SK-N-SH treated with all-trans-retinoic acid at 6 μM for 48 hours (cell line): ENCODE measurements at regions not wholly inside any gene's neighbourhood (a gene's known extent, or its start where the extent isn't known, plus 50 kb on each side); places are given as distances from the start of the nearest gene placed in this dataset.

Source experiments
- ATAC-seq: fragments of 200-7000 bp; cut with Tn5 transposase; 3 replicates; pipeline ENCODE4 v1.9.1; 2020; ENCODE audit warnings: mild to moderate bottlenecking, moderate library complexity
- ARNTL ChIP-seq: fragments of 450-650 bp; formaldehyde crosslinking; IDR thresholded peaks from 2 replicates; pipeline ENCODE4 v1.5.0; 2020; ENCODE audit warnings: low read depth, mild to moderate bottlenecking, moderate library complexity, borderline replicate concordance
- BACH2 ChIP-seq: fragments of 250-450 bp; sonication (Bioruptor Pico); IDR thresholded peaks from 2 replicates; pipeline ENCODE4 v1.9.0; 2021; ENCODE audit warnings: mild to moderate bottlenecking, borderline replicate concordance
- CSDC2 ChIP-seq: fragments of 250-450 bp; sonication (Bioruptor Pico); IDR thresholded peaks from 2 replicates; pipeline ENCODE4 v1.5.0; 2020; ENCODE audit warnings: mild to moderate bottlenecking, moderate library complexity
- ESRRG ChIP-seq: fragments of 250-450 bp; sonication (Bioruptor Pico); IDR thresholded peaks from 2 replicates; pipeline ENCODE4 v1.6.1; 2021; ENCODE audit warnings: mild to moderate bottlenecking
- GLIS3 ChIP-seq: fragments of 250-450 bp; sonication (Bioruptor Pico); IDR thresholded peaks from 2 replicates; pipeline ENCODE4 v1.5.0; 2020; ENCODE audit warnings: mild to moderate bottlenecking, moderate library complexity
- ISL1 ChIP-seq: fragments of 250-450 bp; sonication (Bioruptor Pico); IDR thresholded peaks from 2 replicates; pipeline ENCODE4 v2.1.2; 2022; ENCODE audit warnings: mild to moderate bottlenecking, moderate library complexity
- PPARA ChIP-seq: fragments of 250-450 bp; sonication (Bioruptor Pico); IDR thresholded peaks from 2 replicates; pipeline ENCODE4 v1.5.0; 2020; ENCODE audit warnings: mild to moderate bottlenecking, borderline replicate concordance
- RARB ChIP-seq: fragments of 250-450 bp; sonication (Bioruptor Pico); IDR thresholded peaks from 2 replicates; pipeline ENCODE4 v1.8.0; 2021; ENCODE audit warnings: mild to moderate bottlenecking, moderate library complexity
- SNAI2 ChIP-seq: fragments of 250-450 bp; sonication (Bioruptor Pico); IDR thresholded peaks from 2 replicates; pipeline ENCODE4 v1.5.0; 2020; ENCODE audit warnings: mild to moderate bottlenecking, moderate library complexity
- TCF4 ChIP-seq: fragments of 250-450 bp; sonication (Bioruptor Pico); IDR thresholded peaks from 2 replicates; pipeline ENCODE4 v1.8.0; 2021; ENCODE audit warnings: mild to moderate bottlenecking, moderate library complexity, borderline replicate concordance
- TOX ChIP-seq: fragments of 250-450 bp; sonication (Bioruptor Pico); IDR thresholded peaks from 2 replicates; pipeline ENCODE4 v1.8.0; 2021; ENCODE audit warnings: mild to moderate bottlenecking, moderate library complexity, borderline replicate concordance
- ZC3H10 ChIP-seq: fragments of 250-450 bp; sonication (Bioruptor Pico); IDR thresholded peaks from 2 replicates; pipeline ENCODE4 v1.5.1; 2021; ENCODE audit warnings: mild to moderate bottlenecking, moderate library complexity
- ZFP3 ChIP-seq: fragments of 250-450 bp; sonication (Bioruptor Pico); IDR thresholded peaks from 2 replicates; pipeline ENCODE4 v1.5.0; 2020; ENCODE audit warnings: mild to moderate bottlenecking, moderate library complexity
- ZFP30 ChIP-seq: fragments of 450-650 bp; formaldehyde crosslinking; IDR thresholded peaks from 2 replicates; pipeline ENCODE4 v1.5.0; 2022; ENCODE audit warnings: mild to moderate bottlenecking, moderate library complexity
- ZNF565 ChIP-seq: fragments of 450-650 bp; formaldehyde crosslinking; conservative IDR thresholded peaks from 2 replicates; pipeline ENCODE4 v1.5.0; 2020; ENCODE audit warnings: low read depth, mild to moderate bottlenecking, moderate library complexity
- ZNF70 ChIP-seq: fragments of 450-650 bp; formaldehyde crosslinking; IDR thresholded peaks from 2 replicates; pipeline ENCODE4 v1.5.0; 2020; ENCODE audit warnings: mild to moderate bottlenecking, moderate library complexity
- TF ChIP-seq, protein P1 (sequence below): fragments of 250-450 bp; sonication (Bioruptor Pico); IDR thresholded peaks from 2 replicates; pipeline ENCODE4 v1.8.0; 2021; ENCODE audit warnings: low read depth, mild to moderate bottlenecking, moderate library complexity, borderline replicate concordance
- TF ChIP-seq, protein P2 (sequence below): fragments of 250-450 bp; sonication (Bioruptor Pico); IDR thresholded peaks from 2 replicates; pipeline ENCODE4 v1.5.1; 2021; ENCODE audit warnings: mild to moderate bottlenecking, moderate library complexity
- TF ChIP-seq, protein P3 (sequence below): fragments of 250-450 bp; sonication (Bioruptor Pico); IDR thresholded peaks from 2 replicates; pipeline ENCODE4 v1.5.1; 2020; ENCODE audit warnings: low read depth, mild to moderate bottlenecking, moderate library complexity
- TF ChIP-seq, protein P4 (sequence below): fragments of 250-450 bp; sonication (Bioruptor Pico); IDR thresholded peaks from 2 replicates; pipeline ENCODE4 v1.5.0; 2020; ENCODE audit warnings: mild to moderate bottlenecking, moderate library complexity
- TF ChIP-seq, protein P5 (sequence below): fragments of 250-450 bp; sonication (Bioruptor Pico); IDR thresholded peaks from 2 replicates; pipeline ENCODE4 v1.8.0; 2020; ENCODE audit warnings: mild to moderate bottlenecking, moderate library complexity, borderline replicate concordance

DNA sequence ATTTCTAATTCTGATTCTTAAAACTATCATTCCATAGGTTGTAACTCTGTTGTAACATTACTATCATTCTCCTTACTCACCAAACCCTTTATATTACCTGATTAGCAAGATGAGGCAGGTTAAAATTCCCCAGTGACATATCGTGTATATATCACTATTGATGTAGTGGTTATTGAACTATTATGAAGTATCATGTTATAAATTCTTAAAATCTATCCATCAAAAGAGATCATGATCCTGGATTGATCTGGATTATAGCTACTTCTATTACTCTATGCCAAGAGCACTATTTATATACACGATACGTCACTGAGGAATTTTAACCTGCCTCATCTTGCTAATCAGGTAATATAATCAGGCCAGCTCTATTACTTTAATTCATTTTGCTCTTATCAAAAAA lies 533.9 kb downstream of the SLITRK6 start:
- ATAC-seq, result no peak
- no peak for TF ChIP-seq TCF4 (CRISPR knock-in tag)
- peak; percentile 78 for TF ChIP-seq ISL1 (CRISPR knock-in tag)
- TF ChIP-seq, protein P1, sequence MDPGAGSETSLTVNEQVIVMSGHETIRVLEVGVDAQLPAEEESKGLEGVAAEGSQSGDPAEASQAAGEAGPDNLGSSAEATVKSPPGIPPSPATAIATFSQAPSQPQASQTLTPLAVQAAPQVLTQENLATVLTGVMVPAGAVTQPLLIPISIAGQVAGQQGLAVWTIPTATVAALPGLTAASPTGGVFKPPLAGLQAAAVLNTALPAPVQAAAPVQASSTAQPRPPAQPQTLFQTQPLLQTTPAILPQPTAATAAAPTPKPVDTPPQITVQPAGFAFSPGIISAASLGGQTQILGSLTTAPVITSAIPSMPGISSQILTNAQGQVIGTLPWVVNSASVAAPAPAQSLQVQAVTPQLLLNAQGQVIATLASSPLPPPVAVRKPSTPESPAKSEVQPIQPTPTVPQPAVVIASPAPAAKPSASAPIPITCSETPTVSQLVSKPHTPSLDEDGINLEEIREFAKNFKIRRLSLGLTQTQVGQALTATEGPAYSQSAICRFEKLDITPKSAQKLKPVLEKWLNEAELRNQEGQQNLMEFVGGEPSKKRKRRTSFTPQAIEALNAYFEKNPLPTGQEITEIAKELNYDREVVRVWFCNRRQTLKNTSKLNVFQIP (CRISPR knock-in tag), result no peak
- no peak for TF ChIP-seq ZNF70 (CRISPR knock-in tag)
- TF ChIP-seq ARNTL (CRISPR knock-in tag), result no peak
- TF ChIP-seq, protein P2, sequence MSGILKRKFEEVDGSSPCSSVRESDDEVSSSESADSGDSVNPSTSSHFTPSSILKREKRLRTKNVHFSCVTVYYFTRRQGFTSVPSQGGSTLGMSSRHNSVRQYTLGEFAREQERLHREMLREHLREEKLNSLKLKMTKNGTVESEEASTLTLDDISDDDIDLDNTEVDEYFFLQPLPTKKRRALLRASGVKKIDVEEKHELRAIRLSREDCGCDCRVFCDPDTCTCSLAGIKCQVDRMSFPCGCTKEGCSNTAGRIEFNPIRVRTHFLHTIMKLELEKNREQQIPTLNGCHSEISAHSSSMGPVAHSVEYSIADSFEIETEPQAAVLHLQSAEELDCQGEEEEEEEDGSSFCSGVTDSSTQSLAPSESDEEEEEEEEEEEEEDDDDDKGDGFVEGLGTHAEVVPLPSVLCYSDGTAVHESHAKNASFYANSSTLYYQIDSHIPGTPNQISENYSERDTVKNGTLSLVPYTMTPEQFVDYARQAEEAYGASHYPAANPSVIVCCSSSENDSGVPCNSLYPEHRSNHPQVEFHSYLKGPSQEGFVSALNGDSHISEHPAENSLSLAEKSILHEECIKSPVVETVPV (CRISPR knock-in tag), result no peak

DNA sequence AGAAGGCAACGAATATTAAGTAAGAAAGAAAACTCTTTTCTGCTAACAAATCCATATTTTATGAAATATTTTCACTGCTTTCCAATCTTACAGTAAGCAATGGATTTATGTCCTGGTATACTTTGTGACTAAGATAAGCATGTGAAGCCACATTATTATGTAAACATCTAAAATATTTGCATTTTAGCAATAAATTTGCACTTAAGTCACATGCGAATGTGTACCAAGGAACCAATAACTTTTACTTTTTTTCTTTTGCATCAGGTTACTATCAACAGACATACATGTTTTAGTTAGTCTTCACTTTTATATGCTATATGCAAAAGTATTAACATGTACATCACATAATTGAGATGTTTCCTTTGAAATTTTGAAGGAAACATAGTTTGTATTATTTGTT lies 536.7 kb downstream of the SLITRK6 start:
- TF ChIP-seq, protein P1 (CRISPR knock-in tag), result no peak
- TF ChIP-seq ZFP3 (CRISPR knock-in tag) (no peak), RARB (no peak), ZC3H10 (CRISPR knock-in tag) (no peak), GLIS3 (CRISPR knock-in tag) (no peak), BACH2 (CRISPR knock-in tag) (no peak), CSDC2 (CRISPR knock-in tag) (no peak), ESRRG (CRISPR knock-in tag) (no peak)
- TF ChIP-seq, protein P3, sequence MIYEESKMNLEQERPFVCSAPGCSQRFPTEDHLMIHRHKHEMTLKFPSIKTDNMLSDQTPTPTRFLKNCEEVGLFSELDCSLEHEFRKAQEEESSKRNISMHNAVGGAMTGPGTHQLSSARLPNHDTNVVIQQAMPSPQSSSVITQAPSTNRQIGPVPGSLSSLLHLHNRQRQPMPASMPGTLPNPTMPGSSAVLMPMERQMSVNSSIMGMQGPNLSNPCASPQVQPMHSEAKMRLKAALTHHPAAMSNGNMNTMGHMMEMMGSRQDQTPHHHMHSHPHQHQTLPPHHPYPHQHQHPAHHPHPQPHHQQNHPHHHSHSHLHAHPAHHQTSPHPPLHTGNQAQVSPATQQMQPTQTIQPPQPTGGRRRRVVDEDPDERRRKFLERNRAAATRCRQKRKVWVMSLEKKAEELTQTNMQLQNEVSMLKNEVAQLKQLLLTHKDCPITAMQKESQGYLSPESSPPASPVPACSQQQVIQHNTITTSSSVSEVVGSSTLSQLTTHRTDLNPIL (CRISPR knock-in tag), result no peak
- TF ChIP-seq, all 23 proteins: peak for 0
- ATAC-seq, result no peak

DNA sequence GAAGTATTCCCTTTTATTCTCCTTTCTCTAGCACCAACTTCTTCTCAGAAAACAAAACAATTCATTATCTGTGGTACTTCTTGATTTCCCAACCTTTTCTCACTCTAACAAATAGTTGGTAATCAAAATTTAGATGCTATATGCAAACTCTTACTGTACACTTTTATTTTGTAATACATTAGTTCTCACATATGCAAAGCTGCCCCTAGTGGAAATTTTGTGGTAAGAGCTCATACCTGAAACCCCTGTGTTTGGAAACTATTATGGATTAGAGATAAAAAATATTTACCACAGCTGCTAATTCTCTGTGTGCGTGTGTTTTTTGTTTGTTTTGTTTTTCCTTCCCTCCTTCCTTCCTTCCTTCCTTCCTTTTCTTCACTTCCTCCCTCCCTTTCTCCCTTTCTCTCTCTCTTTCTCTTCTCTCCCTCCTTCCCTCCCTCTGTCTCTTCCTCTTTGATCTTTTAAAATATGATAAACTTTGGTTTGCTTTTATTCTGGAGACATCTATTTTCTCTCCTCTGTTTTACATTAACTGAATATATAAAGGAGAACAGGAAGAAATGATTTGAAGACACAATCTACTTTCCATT lies 537.4 kb downstream of the SLITRK6 start:
- no peak for TF ChIP-seq ARNTL (CRISPR knock-in tag)
- TF ChIP-seq BACH2 (CRISPR knock-in tag), result no peak
- TF ChIP-seq ZFP3 (CRISPR knock-in tag), result no peak
- no peak for TF ChIP-seq SNAI2 (CRISPR knock-in tag)
- TF ChIP-seq TOX, result no peak
- TF ChIP-seq, protein P1 (CRISPR knock-in tag), result no peak
- no peak for TF ChIP-seq TCF4 (CRISPR knock-in tag)
- ATAC-seq, result peak; percentile 75

DNA sequence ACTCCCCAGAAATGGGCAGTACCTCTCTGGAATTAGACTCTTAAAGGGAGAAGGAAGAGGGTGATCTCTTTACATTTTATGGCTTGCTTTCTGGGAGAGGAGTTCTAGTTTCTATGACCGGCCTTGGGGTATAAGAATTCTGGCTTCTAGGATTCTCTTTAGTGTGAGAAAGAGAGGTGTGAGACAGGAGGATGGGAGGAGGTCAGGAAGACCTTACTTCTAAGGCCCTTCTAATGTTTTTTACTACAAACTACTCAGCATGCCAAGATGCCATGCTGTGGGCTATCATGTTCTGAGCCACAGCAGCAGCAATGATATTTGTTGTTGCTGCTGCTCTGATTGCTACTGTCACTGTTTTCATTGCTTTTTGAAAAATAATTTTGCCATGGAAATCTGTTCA lies 538.3 kb downstream of the SLITRK6 start:
- ATAC-seq, result no peak
- TF ChIP-seq RARB, result no peak

DNA sequence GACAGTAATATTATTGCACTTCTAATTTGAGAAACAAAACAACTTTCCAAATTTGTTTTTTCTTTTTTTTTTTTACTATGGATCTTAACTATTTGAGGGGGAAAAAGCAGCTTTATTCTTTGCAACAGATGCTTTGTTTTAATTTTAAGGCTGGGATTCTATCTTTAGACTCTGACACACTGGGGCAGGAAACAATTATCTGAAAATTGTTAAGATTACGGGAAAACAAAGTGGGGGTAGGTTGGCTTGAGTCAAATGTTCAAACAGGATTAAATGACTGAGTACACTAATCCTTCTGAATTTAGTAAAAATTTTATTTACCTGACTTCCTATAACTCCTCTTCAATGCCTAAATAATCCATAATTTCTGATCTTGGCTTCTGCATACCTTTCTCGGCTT lies 543.2 kb downstream of the SLITRK6 start:
- no peak for ATAC-seq
- TF ChIP-seq ZNF565 (CRISPR knock-in tag) (no peak), RARB (no peak), ARNTL (CRISPR knock-in tag) (no peak), ESRRG (CRISPR knock-in tag) (no peak), BACH2 (CRISPR knock-in tag) (no peak), PPARA (no peak), ZFP3 (CRISPR knock-in tag) (no peak), ZFP30 (CRISPR knock-in tag) (no peak), SNAI2 (CRISPR knock-in tag) (no peak), TOX (no peak), ZC3H10 (CRISPR knock-in tag) (no peak)
- TF ChIP-seq, protein P4, sequence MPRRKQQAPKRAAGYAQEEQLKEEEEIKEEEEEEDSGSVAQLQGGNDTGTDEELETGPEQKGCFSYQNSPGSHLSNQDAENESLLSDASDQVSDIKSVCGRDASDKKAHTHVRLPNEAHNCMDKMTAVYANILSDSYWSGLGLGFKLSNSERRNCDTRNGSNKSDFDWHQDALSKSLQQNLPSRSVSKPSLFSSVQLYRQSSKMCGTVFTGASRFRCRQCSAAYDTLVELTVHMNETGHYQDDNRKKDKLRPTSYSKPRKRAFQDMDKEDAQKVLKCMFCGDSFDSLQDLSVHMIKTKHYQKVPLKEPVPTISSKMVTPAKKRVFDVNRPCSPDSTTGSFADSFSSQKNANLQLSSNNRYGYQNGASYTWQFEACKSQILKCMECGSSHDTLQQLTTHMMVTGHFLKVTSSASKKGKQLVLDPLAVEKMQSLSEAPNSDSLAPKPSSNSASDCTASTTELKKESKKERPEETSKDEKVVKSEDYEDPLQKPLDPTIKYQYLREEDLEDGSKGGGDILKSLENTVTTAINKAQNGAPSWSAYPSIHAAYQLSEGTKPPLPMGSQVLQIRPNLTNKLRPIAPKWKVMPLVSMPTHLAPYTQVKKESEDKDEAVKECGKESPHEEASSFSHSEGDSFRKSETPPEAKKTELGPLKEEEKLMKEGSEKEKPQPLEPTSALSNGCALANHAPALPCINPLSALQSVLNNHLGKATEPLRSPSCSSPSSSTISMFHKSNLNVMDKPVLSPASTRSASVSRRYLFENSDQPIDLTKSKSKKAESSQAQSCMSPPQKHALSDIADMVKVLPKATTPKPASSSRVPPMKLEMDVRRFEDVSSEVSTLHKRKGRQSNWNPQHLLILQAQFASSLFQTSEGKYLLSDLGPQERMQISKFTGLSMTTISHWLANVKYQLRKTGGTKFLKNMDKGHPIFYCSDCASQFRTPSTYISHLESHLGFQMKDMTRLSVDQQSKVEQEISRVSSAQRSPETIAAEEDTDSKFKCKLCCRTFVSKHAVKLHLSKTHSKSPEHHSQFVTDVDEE (CRISPR knock-in tag), result no peak
- TF ChIP-seq, protein P5, sequence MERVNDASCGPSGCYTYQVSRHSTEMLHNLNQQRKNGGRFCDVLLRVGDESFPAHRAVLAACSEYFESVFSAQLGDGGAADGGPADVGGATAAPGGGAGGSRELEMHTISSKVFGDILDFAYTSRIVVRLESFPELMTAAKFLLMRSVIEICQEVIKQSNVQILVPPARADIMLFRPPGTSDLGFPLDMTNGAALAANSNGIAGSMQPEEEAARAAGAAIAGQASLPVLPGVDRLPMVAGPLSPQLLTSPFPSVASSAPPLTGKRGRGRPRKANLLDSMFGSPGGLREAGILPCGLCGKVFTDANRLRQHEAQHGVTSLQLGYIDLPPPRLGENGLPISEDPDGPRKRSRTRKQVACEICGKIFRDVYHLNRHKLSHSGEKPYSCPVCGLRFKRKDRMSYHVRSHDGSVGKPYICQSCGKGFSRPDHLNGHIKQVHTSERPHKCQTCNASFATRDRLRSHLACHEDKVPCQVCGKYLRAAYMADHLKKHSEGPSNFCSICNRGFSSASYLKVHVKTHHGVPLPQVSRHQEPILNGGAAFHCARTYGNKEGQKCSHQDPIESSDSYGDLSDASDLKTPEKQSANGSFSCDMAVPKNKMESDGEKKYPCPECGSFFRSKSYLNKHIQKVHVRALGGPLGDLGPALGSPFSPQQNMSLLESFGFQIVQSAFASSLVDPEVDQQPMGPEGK (CRISPR knock-in tag), result no peak
